NCI-H524 (cell line): ENCODE measurements at regions not wholly inside any gene's neighbourhood (a gene's known extent, or its start where the extent isn't known, plus 50 kb on each side); places are given as distances from the start of the nearest gene placed in this dataset.

Experiments used
- DNase-seq, 2 experiments: peaks; one replicate each; lab custom pipeline; 2025; lab: John Stamatoyannopoulos, UW

- no peak for DNase-seq
These were observed 273.1 kb downstream of the DRD1 start for GRCh38 chr5:175170899-175171298.

DNA sequence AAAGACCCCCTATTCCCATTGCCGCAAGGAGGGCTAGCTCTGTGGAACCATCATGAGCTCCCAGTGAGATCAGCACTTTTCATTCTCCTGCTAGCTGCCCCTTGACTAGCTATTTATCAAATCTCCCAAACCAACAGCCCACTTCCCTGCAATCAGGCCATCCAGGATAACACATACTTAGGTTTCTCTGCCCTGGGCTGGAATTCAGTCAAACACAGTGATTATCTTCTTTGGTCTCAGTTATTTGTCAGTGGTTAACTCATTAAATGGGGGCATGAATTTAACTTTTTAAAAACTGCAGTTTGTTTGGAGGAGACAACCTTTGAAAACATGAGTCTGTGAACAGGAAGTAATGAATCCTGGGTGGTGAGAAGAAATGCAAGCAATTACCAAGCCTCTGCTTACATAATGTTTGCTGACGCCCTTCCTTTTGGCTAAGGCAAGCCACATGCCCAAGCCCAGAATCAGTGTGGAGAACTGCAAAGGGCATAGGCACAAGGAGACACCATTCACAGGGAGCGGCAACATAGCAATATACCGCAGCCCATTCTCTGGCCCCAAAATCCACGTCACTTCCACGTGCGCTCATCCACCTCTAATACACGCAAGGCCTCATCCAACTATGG is 275.0 kb downstream of the DRD1 start:
- no peak for DNase-seq

DNA sequence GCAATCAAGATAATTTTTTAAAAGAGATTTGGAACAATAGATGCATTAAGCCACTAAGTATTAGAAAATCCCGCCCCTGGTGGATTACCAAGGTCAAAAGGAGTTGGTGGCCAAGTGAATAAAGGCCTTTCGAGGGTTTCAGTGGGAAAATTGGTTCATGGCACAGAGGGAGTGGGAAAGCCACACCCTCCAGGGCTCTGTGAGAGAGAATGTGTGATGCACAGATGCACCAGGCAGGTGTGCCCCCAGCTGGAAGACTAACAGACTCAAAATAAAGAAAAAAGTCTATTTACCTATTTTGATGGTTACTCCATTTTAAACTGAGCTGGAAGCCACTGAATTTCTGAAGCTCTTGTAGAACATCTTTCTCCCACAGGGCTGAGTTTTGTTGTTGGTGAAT is 278.0 kb downstream of the DRD1 start:
- DNase-seq = peak in 1 of 2 experiments; percentile 9

- no peak for DNase-seq
These were observed 280.3 kb downstream of the DRD1 start for GRCh38 chr5:175163586-175164275.

DNA sequence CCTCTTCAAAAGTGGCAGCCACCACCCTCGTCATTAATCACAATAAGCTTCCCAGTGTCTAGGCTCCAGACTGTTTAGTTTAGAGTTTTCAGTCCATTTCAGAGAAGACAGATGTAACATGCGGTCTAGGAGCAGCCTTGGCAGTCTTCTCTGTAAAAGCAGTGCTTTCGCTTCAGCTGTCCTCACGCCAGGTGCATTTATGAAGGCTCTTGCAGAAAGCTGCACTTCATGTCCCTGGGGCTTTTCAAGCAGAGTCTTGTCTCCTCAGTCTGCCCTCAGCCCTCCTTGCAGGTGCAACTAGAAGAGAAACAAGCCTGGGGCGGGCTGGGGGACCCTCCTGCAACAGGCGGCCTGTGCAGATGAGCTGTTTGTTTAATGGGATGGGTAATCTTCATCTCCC is 281.9 kb downstream of the DRD1 start:
- DNase-seq = peak; percentile 87 to 94

DNA sequence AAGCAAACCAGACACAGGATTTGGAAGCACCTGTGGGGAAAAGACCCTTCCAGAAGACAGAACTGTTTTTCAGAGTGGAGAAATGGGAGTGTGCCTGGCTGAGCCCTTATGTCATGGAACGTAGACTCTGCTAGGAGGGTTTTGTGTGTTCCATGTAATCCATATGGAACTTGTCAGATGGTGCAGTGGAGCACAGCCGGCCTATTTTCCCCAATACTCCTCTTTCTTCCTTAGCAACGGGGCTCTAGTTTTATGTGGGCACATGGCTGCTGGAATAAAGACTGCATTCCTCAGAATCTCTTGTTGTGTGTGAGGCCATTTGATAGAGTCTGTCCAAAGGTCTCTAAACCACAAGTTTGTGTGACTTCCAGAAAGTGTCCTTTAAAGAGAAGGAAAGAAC is 284.0 kb downstream of the DRD1 start:
- peak; percentile 41 to 52 for DNase-seq

- DNase-seq = no peak
These were observed 295.3 kb downstream of the DRD1 start for GRCh38 chr5:175148636-175149172.

- no peak for DNase-seq
These were observed 297.2 kb downstream of the DRD1 start for GRCh38 chr5:175146733-175147132.

DNA sequence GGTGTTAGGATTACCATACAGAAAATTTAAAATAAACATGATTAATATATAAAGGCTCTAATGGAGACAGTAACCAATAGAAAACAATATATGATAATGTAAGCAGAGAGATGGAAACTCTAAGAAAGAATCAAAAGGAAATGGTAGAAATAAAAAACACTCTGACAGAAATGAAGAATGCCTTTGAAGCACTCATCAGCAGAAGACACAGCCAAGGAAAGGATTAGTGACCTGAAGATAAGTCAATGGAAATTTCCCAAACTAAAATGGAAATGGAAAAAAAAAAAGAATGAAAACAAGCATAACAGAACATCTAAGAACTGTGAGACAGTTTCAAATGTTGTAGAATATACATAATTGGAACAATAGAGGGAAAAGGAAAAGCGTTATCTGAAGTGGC is 302.6 kb downstream of the DRD1 start:
- DNase-seq = no peak

DNA sequence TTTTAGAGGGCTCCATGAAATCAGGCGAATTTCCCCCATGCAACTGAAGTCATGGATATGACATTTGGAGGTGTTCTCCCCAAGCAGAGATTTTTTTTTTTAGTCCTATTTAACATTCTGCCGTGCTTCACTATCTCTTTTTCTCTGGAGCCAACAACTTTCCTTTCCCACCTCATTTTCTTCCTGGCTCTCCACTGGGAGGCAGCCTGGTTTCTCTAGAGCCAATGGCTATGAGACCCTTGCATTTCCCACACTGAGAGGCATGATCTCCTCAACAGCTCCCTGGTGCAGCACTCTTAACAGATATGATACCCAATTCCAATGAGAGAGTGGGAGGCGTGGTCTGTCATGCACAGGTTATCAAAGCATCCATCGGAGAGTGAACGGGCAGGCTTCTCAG is 310.8 kb downstream of the DRD1 start:
- peak; percentile 49 to 67 for DNase-seq

GRCh38 chr5:175131432-175131831 is 312.6 kb downstream of the DRD1 start:
- no peak for DNase-seq

- DNase-seq = peak in 1 of 2 experiments; percentile 13
These were observed 314.4 kb downstream of the DRD1 start for GRCh38 chr5:175129619-175130018.

DNA sequence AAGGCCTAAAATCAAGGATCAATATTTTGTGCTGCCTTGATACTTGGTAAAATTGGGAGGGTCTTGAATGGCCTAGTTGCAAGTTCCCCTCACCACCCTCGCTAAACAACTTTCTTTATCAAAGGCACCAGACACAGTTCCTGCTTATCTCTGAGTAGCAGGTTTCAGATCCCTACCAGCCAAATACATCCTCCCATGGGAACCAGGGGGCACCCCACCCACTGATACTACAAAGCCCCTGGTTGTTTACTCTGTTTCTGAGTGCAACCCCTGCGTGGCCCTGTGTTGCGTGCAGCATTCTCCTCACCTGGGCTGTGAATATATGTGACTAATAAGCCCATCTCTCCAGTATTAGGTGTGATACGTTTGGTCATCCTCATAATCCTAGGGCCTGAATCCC is 314.9 kb downstream of the DRD1 start:
- no peak for DNase-seq

DNA sequence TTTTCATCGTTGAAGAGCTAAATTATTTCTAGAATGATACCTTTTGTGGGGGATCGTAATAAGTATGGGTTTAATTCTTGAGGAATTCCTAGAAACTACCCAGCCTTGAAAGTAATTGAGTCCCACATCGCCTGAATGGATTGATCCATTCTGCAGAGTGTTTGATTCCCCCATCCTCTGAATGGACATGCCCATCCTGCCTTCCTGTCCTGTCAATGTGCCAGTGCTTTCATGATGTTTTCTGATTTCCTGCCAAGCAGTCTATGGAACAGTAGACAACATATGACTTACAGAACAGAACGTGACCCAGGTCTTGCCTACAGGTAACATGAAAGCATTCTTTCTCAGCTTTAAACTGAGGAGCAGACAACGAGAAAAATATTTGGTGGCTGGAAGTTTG is 319.2 kb downstream of the DRD1 start:
- DNase-seq = no peak

GRCh38 chr5:175124251-175124813 is 319.6 kb downstream of the DRD1 start:
- DNase-seq = no peak

- DNase-seq = no peak
These were observed 320.4 kb downstream of the DRD1 start for GRCh38 chr5:175123542-175123941.

GRCh38 chr5:175121457-175121856 is 322.5 kb downstream of the DRD1 start:
- no peak for DNase-seq

DNA sequence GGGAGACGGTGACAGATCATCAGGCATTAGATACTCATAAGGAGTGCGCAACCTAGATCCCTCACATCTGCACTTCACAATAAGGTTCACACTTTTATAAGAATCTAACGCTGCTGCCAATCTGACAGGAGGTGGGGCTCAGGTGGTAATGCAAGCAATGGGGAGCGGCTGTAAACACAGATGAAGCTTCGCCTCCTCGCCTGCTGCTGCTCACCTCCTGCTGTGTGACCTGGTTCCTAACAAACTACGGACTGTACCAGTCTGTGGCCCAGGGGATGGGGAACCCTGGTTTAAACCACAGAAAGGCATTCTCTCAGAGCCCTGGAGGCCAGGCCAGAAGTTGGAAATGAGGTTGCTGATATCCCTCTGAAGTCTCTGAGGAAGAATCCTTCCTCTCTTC is 323.6 kb downstream of the DRD1 start:
- DNase-seq = no peak

DNA sequence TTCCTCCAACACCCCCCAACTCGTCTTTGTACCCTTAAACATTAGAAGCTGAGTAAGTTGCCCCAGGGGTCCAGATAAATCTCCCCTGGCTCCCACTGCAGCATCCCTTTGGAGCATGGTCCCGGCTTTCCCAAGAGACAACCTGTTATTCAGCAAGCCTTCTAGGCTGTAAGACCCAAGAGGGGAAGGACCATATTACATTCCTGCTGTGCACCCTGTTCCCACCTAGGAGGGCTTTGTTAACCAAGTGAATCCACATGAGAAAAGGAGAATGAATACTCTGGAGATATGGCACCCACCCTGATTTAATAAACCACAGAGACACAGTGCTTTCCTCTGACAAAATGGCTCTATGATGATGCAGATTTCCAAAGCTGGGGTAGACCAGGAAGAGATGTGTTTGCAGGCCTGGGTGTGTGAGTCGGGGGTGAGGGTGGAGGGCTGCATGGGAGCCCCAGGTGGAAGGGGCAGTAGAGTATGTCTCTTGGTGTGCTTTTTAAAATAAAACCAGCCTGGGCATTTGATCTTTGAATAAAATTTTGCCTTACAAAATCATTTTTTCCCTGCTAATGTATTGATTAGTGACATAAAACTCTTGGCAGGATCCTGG is 325.2 kb downstream of the DRD1 start:
- DNase-seq = no peak

DNA sequence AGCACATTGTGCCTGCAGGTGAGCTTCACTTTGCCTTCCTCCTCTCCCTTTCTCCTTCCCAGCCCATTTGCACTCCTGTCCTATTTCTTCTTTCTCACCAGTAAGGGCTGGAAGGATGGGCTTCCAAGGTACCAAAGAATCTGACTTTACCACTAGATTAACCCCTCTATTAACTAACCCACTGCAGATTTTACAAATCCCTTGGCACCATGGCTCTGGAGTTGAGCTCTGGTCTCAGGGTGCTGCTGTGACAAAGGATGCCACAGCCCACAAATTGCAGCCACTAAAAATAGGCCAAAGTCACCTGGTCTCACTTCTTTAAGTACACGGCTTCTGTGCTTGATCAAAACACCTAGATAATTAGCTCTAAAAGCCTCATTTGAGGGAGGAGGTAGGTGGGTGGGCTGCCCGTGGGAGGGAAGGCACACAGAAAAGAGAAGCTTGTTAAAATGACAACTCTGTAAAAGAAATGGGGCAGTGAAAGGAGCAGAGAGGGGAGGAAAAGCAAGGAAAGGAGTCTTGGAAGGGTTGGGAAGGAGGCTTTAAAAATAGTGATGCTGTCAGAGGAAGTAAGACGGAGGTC is 327.4 kb downstream of the DRD1 start:
- no peak for DNase-seq

- DNase-seq = no peak
These were observed 328.2 kb downstream of the DRD1 start for GRCh38 chr5:175115831-175116230.

DNA sequence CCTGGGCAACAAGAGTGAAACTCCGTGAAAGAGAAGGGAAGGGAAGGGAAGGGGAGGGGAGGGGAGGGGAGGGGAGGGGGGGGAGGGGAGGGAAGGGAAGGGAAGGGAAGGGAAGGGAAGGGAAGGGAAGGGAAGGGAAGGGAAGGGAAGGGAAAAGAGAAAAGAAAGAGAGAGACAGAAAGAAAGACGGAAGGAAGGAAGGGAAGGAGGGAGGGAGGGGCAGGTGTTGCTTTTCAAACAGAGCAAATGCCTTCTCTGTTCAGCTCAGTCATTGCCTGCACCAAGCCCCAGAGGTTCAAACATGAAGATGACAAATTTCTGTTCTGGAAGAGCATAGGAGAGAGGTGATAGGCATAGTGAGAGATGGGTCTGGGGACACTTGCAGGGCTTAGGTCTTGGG is 330.0 kb downstream of the DRD1 start:
- DNase-seq = no peak
